ENCODE measurements at regions not wholly inside any gene's neighbourhood (a gene's known extent, or its start where the extent isn't known, plus 50 kb on each side); places are given as distances from the start of the nearest gene placed in this dataset.

DNA sequence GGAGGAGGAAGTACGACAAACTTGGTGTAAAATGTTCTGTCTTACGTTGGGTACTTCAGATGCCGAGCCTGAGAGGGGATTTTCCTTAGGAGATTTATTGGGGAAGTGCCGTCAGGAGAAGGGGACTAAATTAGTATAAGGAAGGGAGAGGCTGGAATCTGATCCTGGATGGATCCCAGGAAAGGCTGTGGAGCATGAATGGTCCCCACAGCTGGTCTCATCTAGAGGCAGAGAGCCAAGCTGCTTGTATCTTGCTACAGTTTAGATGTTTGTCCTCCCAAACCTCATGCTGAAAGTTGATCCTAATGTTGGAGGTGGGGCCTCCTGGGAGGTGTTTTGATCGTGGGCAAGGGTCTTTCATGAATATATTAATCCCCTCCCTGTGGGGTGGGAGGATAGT lies 798.4 kb upstream of the EEF2KMT start:
- Histone ChIP-seq H3K27me3 (ENCODE audit: low read length) (no peaks in the 10 kb centered on the region), H4K20me1 (ENCODE audit: insufficient read depth, low read depth, low read length) (no peaks in the 10 kb centered on the region), H3K4me2 (ENCODE audit: low read depth, low read length, poor library complexity, severe bottlenecking) (no peak overlapping the region), H3K9me2 (replicated peaks; ENCODE audit: insufficient read depth, low read length) (no peaks in the 10 kb centered on the region), H3K36me3 (ENCODE audit: insufficient read depth, low read length) (no peaks in the 10 kb centered on the region), H3K9me3 (ENCODE audit: low read length) (peaks cover 3% of the 10 kb centered on the region; the same call in 1 of the 2 replicates), H3K9ac (ENCODE audit: low read length) (no peak overlapping the region), H3K4me1 (ENCODE audit: low read length) (no peaks in the 10 kb centered on the region), H3K27ac (ENCODE audit: low read length) (no peak overlapping the region), H2AFZ (ENCODE audit: low read length) (no peak overlapping the region), H3K79me2 (ENCODE audit: low read length) (no peaks in the 10 kb centered on the region), H3K4me3 (ENCODE audit: low read length) (no peak overlapping the region)
- DNase-seq, result no peak

DNA sequence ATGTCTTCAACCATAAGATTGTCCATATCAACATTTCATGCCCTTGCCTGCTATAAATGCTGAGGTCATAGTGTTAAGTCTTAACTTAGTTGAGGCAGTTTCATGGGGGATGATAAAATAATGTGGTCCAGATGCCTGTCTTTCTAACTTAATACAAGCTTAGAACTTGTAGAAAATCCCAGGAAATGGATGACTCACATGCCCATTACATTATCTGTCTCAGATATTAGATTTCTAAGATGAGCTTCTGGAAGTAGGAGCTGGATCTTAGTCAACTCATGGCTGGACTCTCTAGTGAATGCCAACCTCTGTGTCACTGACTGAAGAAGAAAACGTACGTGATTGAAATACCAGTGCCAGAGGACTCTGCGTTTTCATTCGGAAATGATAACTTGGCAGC lies 797.5 kb upstream of the EEF2KMT start:
- Histone ChIP-seq H3K4me1 (ENCODE audit: low read length) (no peaks in the 10 kb centered on the region), H3K9me3 (ENCODE audit: low read length) (no peaks in the 10 kb centered on the region), H2AFZ (ENCODE audit: low read length) (no peak overlapping the region), H3K9ac (ENCODE audit: low read length) (no peak overlapping the region), H4K20me1 (ENCODE audit: insufficient read depth, low read depth, low read length) (no peaks in the 10 kb centered on the region), H3K79me2 (ENCODE audit: low read length) (no peaks in the 10 kb centered on the region), H3K27ac (ENCODE audit: low read length) (no peak overlapping the region), H3K9me2 (replicated peaks; ENCODE audit: insufficient read depth, low read length) (no peaks in the 10 kb centered on the region), H3K4me2 (ENCODE audit: low read depth, low read length, poor library complexity, severe bottlenecking) (no peak overlapping the region), H3K4me3 (ENCODE audit: low read length) (no peak overlapping the region), H3K36me3 (ENCODE audit: insufficient read depth, low read length) (no peaks in the 10 kb centered on the region), H3K27me3 (ENCODE audit: low read length) (no peaks in the 10 kb centered on the region)
- no peak for DNase-seq

- Histone ChIP-seq H3K4me3 (ENCODE audit: low read length) (no peak overlapping the region), H3K4me1 (ENCODE audit: low read length) (no peaks in the 10 kb centered on the region), H3K27me3 (ENCODE audit: low read length) (no peaks in the 10 kb centered on the region), H3K9ac (ENCODE audit: low read length) (no peak overlapping the region), H3K9me3 (ENCODE audit: low read length) (no peaks in the 10 kb centered on the region), H3K9me2 (replicated peaks; ENCODE audit: insufficient read depth, low read length) (no peaks in the 10 kb centered on the region), H3K36me3 (ENCODE audit: insufficient read depth, low read length) (no peaks in the 10 kb centered on the region; the same call in 1 of the 2 replicates), H2AFZ (ENCODE audit: low read length) (no peak overlapping the region), H3K27ac (ENCODE audit: low read length) (no peak overlapping the region), H4K20me1 (ENCODE audit: insufficient read depth, low read depth, low read length) (no peaks in the 10 kb centered on the region), H3K4me2 (ENCODE audit: low read depth, low read length, poor library complexity, severe bottlenecking) (no peak overlapping the region), H3K79me2 (ENCODE audit: low read length) (no peaks in the 10 kb centered on the region)
- DNase-seq, result no peak
Measured at GRCh38 chr16:5891296-5891695, 793.7 kb upstream of the EEF2KMT start.

DNA sequence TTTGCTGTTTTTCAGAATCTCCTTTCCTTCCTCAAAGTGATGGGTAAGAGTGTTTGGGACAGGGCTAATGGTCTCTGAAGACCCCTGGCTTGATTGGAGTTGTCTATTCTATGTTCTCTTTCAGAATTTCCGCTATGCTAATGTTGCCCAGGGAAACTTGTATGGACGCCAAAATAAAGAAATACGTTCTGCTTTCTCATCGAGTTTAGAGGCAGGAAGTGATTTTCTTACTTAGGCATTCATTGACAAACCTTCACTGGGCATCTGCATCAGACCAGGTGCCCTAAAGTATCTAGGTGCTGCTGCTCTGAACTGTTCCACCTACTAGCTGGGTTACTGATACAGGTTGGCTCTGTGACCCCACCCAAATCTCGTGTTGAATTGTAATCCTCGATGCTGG lies 787.9 kb upstream of the EEF2KMT start:
- Histone ChIP-seq H4K20me1 (ENCODE audit: insufficient read depth, low read depth, low read length) (no peaks in the 10 kb centered on the region), H3K4me3 (ENCODE audit: low read length) (no peak overlapping the region), H3K9me2 (replicated peaks; ENCODE audit: insufficient read depth, low read length) (no peaks in the 10 kb centered on the region), H3K27ac (ENCODE audit: low read length) (no peak overlapping the region), H3K4me2 (ENCODE audit: low read depth, low read length, poor library complexity, severe bottlenecking) (no peak overlapping the region), H2AFZ (ENCODE audit: low read length) (no peak overlapping the region), H3K27me3 (ENCODE audit: low read length) (no peaks in the 10 kb centered on the region), H3K36me3 (ENCODE audit: insufficient read depth, low read length) (no peaks in the 10 kb centered on the region; the same call in 1 of the 2 replicates), H3K9me3 (ENCODE audit: low read length) (peaks cover 3% of the 10 kb centered on the region; the same call in 1 of the 2 replicates), H3K4me1 (ENCODE audit: low read length) (no peaks in the 10 kb centered on the region), H3K79me2 (ENCODE audit: low read length) (no peaks in the 10 kb centered on the region), H3K9ac (ENCODE audit: low read length) (no peak overlapping the region)
- no peak for DNase-seq

- Histone ChIP-seq H3K9me2 (replicated peaks; ENCODE audit: insufficient read depth, low read length) (no peaks in the 10 kb centered on the region), H3K4me3 (ENCODE audit: low read length) (no peak overlapping the region), H3K79me2 (ENCODE audit: low read length) (no peaks in the 10 kb centered on the region), H3K27me3 (ENCODE audit: low read length) (no peaks in the 10 kb centered on the region), H3K27ac (ENCODE audit: low read length) (no peak overlapping the region), H3K9me3 (ENCODE audit: low read length) (peaks cover 3% of the 10 kb centered on the region; the same call in 1 of the 2 replicates), H3K4me2 (ENCODE audit: low read depth, low read length, poor library complexity, severe bottlenecking) (no peak overlapping the region), H2AFZ (ENCODE audit: low read length) (no peak overlapping the region), H3K9ac (ENCODE audit: low read length) (no peak overlapping the region), H4K20me1 (ENCODE audit: insufficient read depth, low read depth, low read length) (no peaks in the 10 kb centered on the region), H3K36me3 (ENCODE audit: insufficient read depth, low read length) (no peaks in the 10 kb centered on the region; the same call in 1 of the 2 replicates), H3K4me1 (ENCODE audit: low read length) (no peaks in the 10 kb centered on the region)
- no peak for DNase-seq
Measured at GRCh38 chr16:5884996-5885395, 787.4 kb upstream of the EEF2KMT start.

DNA sequence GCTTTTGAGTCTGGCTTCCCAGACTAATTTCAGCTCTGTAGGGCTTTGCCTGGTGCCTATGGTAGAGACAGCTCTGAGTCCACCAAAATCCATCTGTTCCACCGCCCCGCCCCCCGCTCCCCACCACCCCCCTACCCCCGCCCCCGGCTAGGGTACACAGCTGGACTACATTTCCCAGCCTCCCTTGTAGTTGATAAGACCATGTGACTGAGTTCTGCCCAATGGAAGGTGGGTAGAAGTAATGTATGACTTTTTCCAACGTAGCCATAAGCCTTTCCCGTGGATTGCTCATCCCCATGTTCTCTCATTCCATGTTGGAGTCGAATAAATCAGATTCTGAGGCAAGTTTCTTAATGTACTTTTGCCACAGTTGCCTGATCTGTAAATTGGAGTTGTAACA lies 786.7 kb upstream of the EEF2KMT start:
- Histone ChIP-seq H3K36me3 (ENCODE audit: insufficient read depth, low read length) (no peaks in the 10 kb centered on the region; the same call in 1 of the 2 replicates), H2AFZ (ENCODE audit: low read length) (no peak overlapping the region), H3K9me3 (ENCODE audit: low read length) (peaks cover 3% of the 10 kb centered on the region; the same call in 1 of the 2 replicates), H3K4me3 (ENCODE audit: low read length) (no peak overlapping the region), H3K9ac (ENCODE audit: low read length) (no peak overlapping the region), H4K20me1 (ENCODE audit: insufficient read depth, low read depth, low read length) (no peaks in the 10 kb centered on the region), H3K4me2 (ENCODE audit: low read depth, low read length, poor library complexity, severe bottlenecking) (no peak overlapping the region), H3K4me1 (ENCODE audit: low read length) (no peaks in the 10 kb centered on the region), H3K9me2 (replicated peaks; ENCODE audit: insufficient read depth, low read length) (no peaks in the 10 kb centered on the region), H3K27me3 (ENCODE audit: low read length) (no peaks in the 10 kb centered on the region), H3K79me2 (ENCODE audit: low read length) (no peaks in the 10 kb centered on the region), H3K27ac (ENCODE audit: low read length) (no peak overlapping the region)
- no peak for DNase-seq

GRCh38 chr16:5882087-5882640 lies 784.6 kb upstream of the EEF2KMT start:
- Histone ChIP-seq H4K20me1 (ENCODE audit: insufficient read depth, low read depth, low read length) (no peaks in the 10 kb centered on the region), H3K9me3 (ENCODE audit: low read length) (peaks cover 5% of the 10 kb centered on the region; the same call in 1 of the 2 replicates), H3K36me3 (ENCODE audit: insufficient read depth, low read length) (no peaks in the 10 kb centered on the region), H3K27me3 (ENCODE audit: low read length) (no peaks in the 10 kb centered on the region), H3K4me2 (ENCODE audit: low read depth, low read length, poor library complexity, severe bottlenecking) (no peak overlapping the region), H3K79me2 (ENCODE audit: low read length) (no peaks in the 10 kb centered on the region), H3K4me3 (ENCODE audit: low read length) (no peak overlapping the region), H3K9ac (ENCODE audit: low read length) (no peak overlapping the region), H2AFZ (ENCODE audit: low read length) (no peak overlapping the region), H3K9me2 (replicated peaks; ENCODE audit: insufficient read depth, low read length) (no peaks in the 10 kb centered on the region), H3K27ac (ENCODE audit: low read length) (no peak overlapping the region), H3K4me1 (ENCODE audit: low read length) (no peaks in the 10 kb centered on the region)
- DNase-seq, result no peak

- no peak for DNase-seq
- Histone ChIP-seq H2AFZ (ENCODE audit: low read length) (no peak overlapping the region), H3K4me3 (ENCODE audit: low read length) (no peak overlapping the region), H3K9me3 (ENCODE audit: low read length) (peaks cover 3% of the 10 kb centered on the region; the same call in 1 of the 2 replicates), H3K27me3 (ENCODE audit: low read length) (no peaks in the 10 kb centered on the region), H3K36me3 (ENCODE audit: insufficient read depth, low read length) (no peaks in the 10 kb centered on the region), H3K27ac (ENCODE audit: low read length) (no peak overlapping the region), H3K9me2 (replicated peaks; ENCODE audit: insufficient read depth, low read length) (no peaks in the 10 kb centered on the region), H3K79me2 (ENCODE audit: low read length) (no peaks in the 10 kb centered on the region), H4K20me1 (ENCODE audit: insufficient read depth, low read depth, low read length) (no peaks in the 10 kb centered on the region), H3K4me1 (ENCODE audit: low read length) (no peaks in the 10 kb centered on the region), H3K4me2 (ENCODE audit: low read depth, low read length, poor library complexity, severe bottlenecking) (no peak overlapping the region), H3K9ac (ENCODE audit: low read length) (no peak overlapping the region)
Measured at GRCh38 chr16:5875416-5875815, 777.8 kb upstream of the EEF2KMT start.

Measured in Karpas-422 (cell line).